ENCODE measurements at regions not wholly inside any gene's neighbourhood (a gene's known extent, or its start where the extent isn't known, plus 50 kb on each side); places are given as distances from the start of the nearest gene placed in this dataset.
"Not testable (repeated sequence)": the region's sequence is repeated elsewhere in the genome, so short reads cannot be mapped to it uniquely, and the experiment has no call there.

GRCh38 chr16:86350289-86350688 is 160.0 kb upstream of the FOXF1 start:
- H3K36me3 ChIP-seq = no peaks in the 10 kb centered on the region
- no peak for DNase-seq
- no peak overlapping the region for H3K4me3 ChIP-seq
- intact Hi-C loops (cut with DNase I; ENCODE audit: low total_unique reads) = no loop called here
- WGBS, 5 donors = 48 to 70% (median 61%) methylated on average over 5 of the region's 5 CpGs
- TF ChIP-seq EP300 (IDR thresholded peaks at IDR 0.05) = no peak
- TF ChIP-seq CTCF (IDR thresholded peaks at IDR 0.05) = no peak
- TF ChIP-seq POLR2AphosphoS5 (IDR thresholded peaks at IDR 0.05) = no peak
- TF ChIP-seq POLR2A (IDR thresholded peaks at IDR 0.05) = no peak
- H3K4me1 ChIP-seq = no peaks in the 10 kb centered on the region
- H3K27ac ChIP-seq = no peak overlapping the region
- H3K9me3 ChIP-seq = peaks cover 0 to 2% (median under 1%) of the 10 kb centered on the region in 4 donors
- peaks cover 0 to 23% (median 3%) of the 10 kb centered on the region in 3 donors for H3K27me3 ChIP-seq

GRCh38 chr16:86351041-86351784 is 159.1 kb upstream of the FOXF1 start:
- no peaks in the 10 kb centered on the region for H3K36me3 ChIP-seq
- H3K9me3 ChIP-seq = peaks cover 0 to 11% (median 8%) of the 10 kb centered on the region in 4 donors
- TF ChIP-seq POLR2A (IDR thresholded peaks at IDR 0.05) (no peak), CTCF (IDR thresholded peaks at IDR 0.05) (no peak), EP300 (IDR thresholded peaks at IDR 0.05) (no peak), POLR2AphosphoS5 (IDR thresholded peaks at IDR 0.05) (no peak)
- no peak for DNase-seq
- 65 to 70% (median 67%) methylated on average over 20 of the region's 20 CpGs for WGBS, 5 donors
- H3K4me1 ChIP-seq = no peaks in the 10 kb centered on the region
- no peak overlapping the region for H3K4me3 ChIP-seq
- intact Hi-C loops (cut with DNase I; ENCODE audit: low total_unique reads) = no loop called here
- peaks cover 0 to 23% (median 3%) of the 10 kb centered on the region in 3 donors for H3K27me3 ChIP-seq
- no peak overlapping the region for H3K27ac ChIP-seq

GRCh38 chr16:86351785-86352139 is 158.6 kb upstream of the FOXF1 start:
- H3K27ac ChIP-seq; intact Hi-C loops (cut with DNase I; ENCODE audit: low total_unique reads): not testable (repeated sequence)

GRCh38 chr16:86353148-86353547 is 157.2 kb upstream of the FOXF1 start:
- H3K4me3 ChIP-seq = no peak overlapping the region

More at GRCh38 chr16:86351785-86352139, 158.6 kb upstream of the FOXF1 start:
- DNase-seq, H3K4me3 ChIP-seq, H3K4me1 ChIP-seq, H3K36me3 ChIP-seq: not testable (repeated sequence)
- peaks cover 0 to 13% (median 11%) of the 10 kb centered on the region in 4 donors for H3K9me3 ChIP-seq
- 65 to 74% (median 69%) methylated on average over 10 of the region's 10 CpGs for WGBS, 5 donors
- H3K27me3 ChIP-seq = peaks cover 0 to 23% (median 3%) of the 10 kb centered on the region in 3 donors

More at GRCh38 chr16:86353148-86353547, 157.2 kb upstream of the FOXF1 start:
- Histone ChIP-seq H3K4me1 (no peaks in the 10 kb centered on the region), H3K27me3 (peaks cover 0 to 29% (median 3%) of the 10 kb centered on the region in 3 donors), H3K27ac (no peak overlapping the region), H3K36me3 (no peaks in the 10 kb centered on the region), H3K9me3 (peaks cover 0 to 13% (median 11%) of the 10 kb centered on the region in 4 donors)
- intact Hi-C loops (cut with DNase I; ENCODE audit: low total_unique reads) = no loop called here
- DNase-seq = no peak
- TF ChIP-seq POLR2A (IDR thresholded peaks at IDR 0.05) (no peak), CTCF (IDR thresholded peaks at IDR 0.05) (no peak), POLR2AphosphoS5 (IDR thresholded peaks at IDR 0.05) (no peak), EP300 (IDR thresholded peaks at IDR 0.05) (no peak)
- WGBS, 5 donors = 72 to 80% (median 76%) methylated on average over 11 of the region's 11 CpGs
